SK-N-SH treated with all-trans-retinoic acid at 6 μM for 48 hours (cell line): ENCODE measurements at regions not wholly inside any gene's neighbourhood (a gene's known extent, or its start where the extent isn't known, plus 50 kb on each side); places are given as distances from the start of the nearest gene placed in this dataset.
A peak's percentile ranks its signal among the peaks of the same experiment; 100 is the strongest.

Experiments
- ATAC-seq: fragments of 200-7000 bp; cut with Tn5 transposase; 3 replicates; pipeline ENCODE4 v1.9.1; 2020; ENCODE audit warnings: mild to moderate bottlenecking, moderate library complexity
- ARNTL ChIP-seq: fragments of 450-650 bp; formaldehyde crosslinking; IDR thresholded peaks from 2 replicates; pipeline ENCODE4 v1.5.0; 2020; ENCODE audit warnings: low read depth, mild to moderate bottlenecking, moderate library complexity, borderline replicate concordance
- BACH2 ChIP-seq: fragments of 250-450 bp; sonication (Bioruptor Pico); IDR thresholded peaks from 2 replicates; pipeline ENCODE4 v1.9.0; 2021; ENCODE audit warnings: mild to moderate bottlenecking, borderline replicate concordance
- CSDC2 ChIP-seq: fragments of 250-450 bp; sonication (Bioruptor Pico); IDR thresholded peaks from 2 replicates; pipeline ENCODE4 v1.5.0; 2020; ENCODE audit warnings: mild to moderate bottlenecking, moderate library complexity
- ESRRG ChIP-seq: fragments of 250-450 bp; sonication (Bioruptor Pico); IDR thresholded peaks from 2 replicates; pipeline ENCODE4 v1.6.1; 2021; ENCODE audit warnings: mild to moderate bottlenecking
- GLIS3 ChIP-seq: fragments of 250-450 bp; sonication (Bioruptor Pico); IDR thresholded peaks from 2 replicates; pipeline ENCODE4 v1.5.0; 2020; ENCODE audit warnings: mild to moderate bottlenecking, moderate library complexity
- ISL1 ChIP-seq: fragments of 250-450 bp; sonication (Bioruptor Pico); IDR thresholded peaks from 2 replicates; pipeline ENCODE4 v2.1.2; 2022; ENCODE audit warnings: mild to moderate bottlenecking, moderate library complexity
- OSR1 ChIP-seq: fragments of 250-450 bp; sonication (Bioruptor Pico); IDR thresholded peaks from 2 replicates; pipeline ENCODE4 v1.8.0; 2022; ENCODE audit warnings: moderate library complexity, mild to moderate bottlenecking, inconsistent platforms
- PPARA ChIP-seq: fragments of 250-450 bp; sonication (Bioruptor Pico); IDR thresholded peaks from 2 replicates; pipeline ENCODE4 v1.5.0; 2020; ENCODE audit warnings: mild to moderate bottlenecking, borderline replicate concordance
- RARB ChIP-seq: fragments of 250-450 bp; sonication (Bioruptor Pico); IDR thresholded peaks from 2 replicates; pipeline ENCODE4 v1.8.0; 2021; ENCODE audit warnings: mild to moderate bottlenecking, moderate library complexity
- SNAI2 ChIP-seq: fragments of 250-450 bp; sonication (Bioruptor Pico); IDR thresholded peaks from 2 replicates; pipeline ENCODE4 v1.5.0; 2020; ENCODE audit warnings: mild to moderate bottlenecking, moderate library complexity
- TCF4 ChIP-seq: fragments of 250-450 bp; sonication (Bioruptor Pico); IDR thresholded peaks from 2 replicates; pipeline ENCODE4 v1.8.0; 2021; ENCODE audit warnings: mild to moderate bottlenecking, moderate library complexity, borderline replicate concordance
- TOX ChIP-seq: fragments of 250-450 bp; sonication (Bioruptor Pico); IDR thresholded peaks from 2 replicates; pipeline ENCODE4 v1.8.0; 2021; ENCODE audit warnings: mild to moderate bottlenecking, moderate library complexity, borderline replicate concordance
- ZC3H10 ChIP-seq: fragments of 250-450 bp; sonication (Bioruptor Pico); IDR thresholded peaks from 2 replicates; pipeline ENCODE4 v1.5.1; 2021; ENCODE audit warnings: mild to moderate bottlenecking, moderate library complexity
- ZFP3 ChIP-seq: fragments of 250-450 bp; sonication (Bioruptor Pico); IDR thresholded peaks from 2 replicates; pipeline ENCODE4 v1.5.0; 2020; ENCODE audit warnings: mild to moderate bottlenecking, moderate library complexity
- ZFP30 ChIP-seq: fragments of 450-650 bp; formaldehyde crosslinking; IDR thresholded peaks from 2 replicates; pipeline ENCODE4 v1.5.0; 2022; ENCODE audit warnings: mild to moderate bottlenecking, moderate library complexity
- ZNF565 ChIP-seq: fragments of 450-650 bp; formaldehyde crosslinking; conservative IDR thresholded peaks from 2 replicates; pipeline ENCODE4 v1.5.0; 2020; ENCODE audit warnings: low read depth, mild to moderate bottlenecking, moderate library complexity
- ZNF8 ChIP-seq: fragments of 450-650 bp; formaldehyde crosslinking; IDR thresholded peaks from 2 replicates; pipeline ENCODE4 v1.5.0; 2020; ENCODE audit warnings: mild to moderate bottlenecking, moderate library complexity
- TF ChIP-seq, protein P1 (sequence below): fragments of 250-450 bp; sonication (Bioruptor Pico); IDR thresholded peaks from 2 replicates; pipeline ENCODE4 v1.8.0; 2020; ENCODE audit warnings: mild to moderate bottlenecking, moderate library complexity, borderline replicate concordance
- TF ChIP-seq, protein P2 (sequence below): fragments of 250-450 bp; sonication (Bioruptor Pico); IDR thresholded peaks from 2 replicates; pipeline ENCODE4 v1.5.0; 2020; ENCODE audit warnings: mild to moderate bottlenecking, moderate library complexity
- TF ChIP-seq, protein P3 (sequence below): fragments of 250-450 bp; sonication (Bioruptor Pico); IDR thresholded peaks from 2 replicates; pipeline ENCODE4 v1.8.0; 2021; ENCODE audit warnings: low read depth, mild to moderate bottlenecking, moderate library complexity, borderline replicate concordance
- TF ChIP-seq, protein P4 (sequence below): fragments of 250-450 bp; sonication (Bioruptor Pico); IDR thresholded peaks from 2 replicates; pipeline ENCODE4 v1.5.1; 2021; ENCODE audit warnings: mild to moderate bottlenecking, moderate library complexity
- TF ChIP-seq, protein P5 (sequence below): fragments of 250-450 bp; sonication (Bioruptor Pico); IDR thresholded peaks from 2 replicates; pipeline ENCODE4 v1.5.1; 2020; ENCODE audit warnings: low read depth, mild to moderate bottlenecking, moderate library complexity

DNA sequence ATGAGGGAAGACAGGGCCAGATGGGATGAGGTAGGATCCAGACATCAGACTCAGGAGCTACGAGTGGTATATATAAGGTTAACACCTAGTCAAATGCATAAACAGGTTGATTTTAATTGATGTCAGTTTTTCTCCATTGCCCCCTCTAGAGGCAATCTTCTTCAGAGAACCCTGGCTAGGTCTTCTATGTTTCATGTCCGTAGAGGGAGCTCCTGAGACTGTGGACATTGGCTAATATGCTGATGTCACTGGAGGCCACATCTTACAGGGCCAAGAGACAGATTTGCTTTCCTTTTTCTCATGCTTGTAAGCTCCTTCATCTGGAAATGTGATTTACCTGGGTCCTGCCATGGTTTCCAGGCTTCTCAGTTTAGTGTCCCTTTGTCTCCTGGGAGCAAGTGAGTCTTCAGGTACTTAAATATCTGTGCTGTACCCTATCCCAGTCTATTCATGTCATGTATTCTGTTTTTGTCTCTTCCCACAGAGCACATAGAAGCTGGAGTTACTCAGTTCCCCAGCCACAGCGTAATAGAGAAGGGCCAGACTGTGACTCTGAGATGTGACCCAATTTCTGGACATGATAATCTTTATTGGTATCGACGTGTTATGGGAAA lies 161.6 kb upstream of the PRSS1 start:
- no peak for TF ChIP-seq TCF4 (CRISPR knock-in tag)
- no peak for TF ChIP-seq GLIS3 (CRISPR knock-in tag)
- TF ChIP-seq RARB = no peak
- TF ChIP-seq, protein P1, sequence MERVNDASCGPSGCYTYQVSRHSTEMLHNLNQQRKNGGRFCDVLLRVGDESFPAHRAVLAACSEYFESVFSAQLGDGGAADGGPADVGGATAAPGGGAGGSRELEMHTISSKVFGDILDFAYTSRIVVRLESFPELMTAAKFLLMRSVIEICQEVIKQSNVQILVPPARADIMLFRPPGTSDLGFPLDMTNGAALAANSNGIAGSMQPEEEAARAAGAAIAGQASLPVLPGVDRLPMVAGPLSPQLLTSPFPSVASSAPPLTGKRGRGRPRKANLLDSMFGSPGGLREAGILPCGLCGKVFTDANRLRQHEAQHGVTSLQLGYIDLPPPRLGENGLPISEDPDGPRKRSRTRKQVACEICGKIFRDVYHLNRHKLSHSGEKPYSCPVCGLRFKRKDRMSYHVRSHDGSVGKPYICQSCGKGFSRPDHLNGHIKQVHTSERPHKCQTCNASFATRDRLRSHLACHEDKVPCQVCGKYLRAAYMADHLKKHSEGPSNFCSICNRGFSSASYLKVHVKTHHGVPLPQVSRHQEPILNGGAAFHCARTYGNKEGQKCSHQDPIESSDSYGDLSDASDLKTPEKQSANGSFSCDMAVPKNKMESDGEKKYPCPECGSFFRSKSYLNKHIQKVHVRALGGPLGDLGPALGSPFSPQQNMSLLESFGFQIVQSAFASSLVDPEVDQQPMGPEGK (CRISPR knock-in tag) = no peak
- no peak for TF ChIP-seq ZNF8 (CRISPR knock-in tag)
- TF ChIP-seq, protein P2, sequence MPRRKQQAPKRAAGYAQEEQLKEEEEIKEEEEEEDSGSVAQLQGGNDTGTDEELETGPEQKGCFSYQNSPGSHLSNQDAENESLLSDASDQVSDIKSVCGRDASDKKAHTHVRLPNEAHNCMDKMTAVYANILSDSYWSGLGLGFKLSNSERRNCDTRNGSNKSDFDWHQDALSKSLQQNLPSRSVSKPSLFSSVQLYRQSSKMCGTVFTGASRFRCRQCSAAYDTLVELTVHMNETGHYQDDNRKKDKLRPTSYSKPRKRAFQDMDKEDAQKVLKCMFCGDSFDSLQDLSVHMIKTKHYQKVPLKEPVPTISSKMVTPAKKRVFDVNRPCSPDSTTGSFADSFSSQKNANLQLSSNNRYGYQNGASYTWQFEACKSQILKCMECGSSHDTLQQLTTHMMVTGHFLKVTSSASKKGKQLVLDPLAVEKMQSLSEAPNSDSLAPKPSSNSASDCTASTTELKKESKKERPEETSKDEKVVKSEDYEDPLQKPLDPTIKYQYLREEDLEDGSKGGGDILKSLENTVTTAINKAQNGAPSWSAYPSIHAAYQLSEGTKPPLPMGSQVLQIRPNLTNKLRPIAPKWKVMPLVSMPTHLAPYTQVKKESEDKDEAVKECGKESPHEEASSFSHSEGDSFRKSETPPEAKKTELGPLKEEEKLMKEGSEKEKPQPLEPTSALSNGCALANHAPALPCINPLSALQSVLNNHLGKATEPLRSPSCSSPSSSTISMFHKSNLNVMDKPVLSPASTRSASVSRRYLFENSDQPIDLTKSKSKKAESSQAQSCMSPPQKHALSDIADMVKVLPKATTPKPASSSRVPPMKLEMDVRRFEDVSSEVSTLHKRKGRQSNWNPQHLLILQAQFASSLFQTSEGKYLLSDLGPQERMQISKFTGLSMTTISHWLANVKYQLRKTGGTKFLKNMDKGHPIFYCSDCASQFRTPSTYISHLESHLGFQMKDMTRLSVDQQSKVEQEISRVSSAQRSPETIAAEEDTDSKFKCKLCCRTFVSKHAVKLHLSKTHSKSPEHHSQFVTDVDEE (CRISPR knock-in tag) = no peak
- no peak for TF ChIP-seq OSR1
- TF ChIP-seq, protein P3, sequence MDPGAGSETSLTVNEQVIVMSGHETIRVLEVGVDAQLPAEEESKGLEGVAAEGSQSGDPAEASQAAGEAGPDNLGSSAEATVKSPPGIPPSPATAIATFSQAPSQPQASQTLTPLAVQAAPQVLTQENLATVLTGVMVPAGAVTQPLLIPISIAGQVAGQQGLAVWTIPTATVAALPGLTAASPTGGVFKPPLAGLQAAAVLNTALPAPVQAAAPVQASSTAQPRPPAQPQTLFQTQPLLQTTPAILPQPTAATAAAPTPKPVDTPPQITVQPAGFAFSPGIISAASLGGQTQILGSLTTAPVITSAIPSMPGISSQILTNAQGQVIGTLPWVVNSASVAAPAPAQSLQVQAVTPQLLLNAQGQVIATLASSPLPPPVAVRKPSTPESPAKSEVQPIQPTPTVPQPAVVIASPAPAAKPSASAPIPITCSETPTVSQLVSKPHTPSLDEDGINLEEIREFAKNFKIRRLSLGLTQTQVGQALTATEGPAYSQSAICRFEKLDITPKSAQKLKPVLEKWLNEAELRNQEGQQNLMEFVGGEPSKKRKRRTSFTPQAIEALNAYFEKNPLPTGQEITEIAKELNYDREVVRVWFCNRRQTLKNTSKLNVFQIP = no peak
- no peak for TF ChIP-seq ZFP3 (CRISPR knock-in tag)
- TF ChIP-seq ZNF565 = no peak
- TF ChIP-seq, protein P4, sequence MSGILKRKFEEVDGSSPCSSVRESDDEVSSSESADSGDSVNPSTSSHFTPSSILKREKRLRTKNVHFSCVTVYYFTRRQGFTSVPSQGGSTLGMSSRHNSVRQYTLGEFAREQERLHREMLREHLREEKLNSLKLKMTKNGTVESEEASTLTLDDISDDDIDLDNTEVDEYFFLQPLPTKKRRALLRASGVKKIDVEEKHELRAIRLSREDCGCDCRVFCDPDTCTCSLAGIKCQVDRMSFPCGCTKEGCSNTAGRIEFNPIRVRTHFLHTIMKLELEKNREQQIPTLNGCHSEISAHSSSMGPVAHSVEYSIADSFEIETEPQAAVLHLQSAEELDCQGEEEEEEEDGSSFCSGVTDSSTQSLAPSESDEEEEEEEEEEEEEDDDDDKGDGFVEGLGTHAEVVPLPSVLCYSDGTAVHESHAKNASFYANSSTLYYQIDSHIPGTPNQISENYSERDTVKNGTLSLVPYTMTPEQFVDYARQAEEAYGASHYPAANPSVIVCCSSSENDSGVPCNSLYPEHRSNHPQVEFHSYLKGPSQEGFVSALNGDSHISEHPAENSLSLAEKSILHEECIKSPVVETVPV (CRISPR knock-in tag) = no peak
- no peak for TF ChIP-seq BACH2 (CRISPR knock-in tag)
- no peak for TF ChIP-seq ESRRG (CRISPR knock-in tag)
- no peak for TF ChIP-seq ARNTL
- TF ChIP-seq CSDC2 (CRISPR knock-in tag) = no peak
- TF ChIP-seq SNAI2 (CRISPR knock-in tag) = no peak
- TF ChIP-seq, protein P5, sequence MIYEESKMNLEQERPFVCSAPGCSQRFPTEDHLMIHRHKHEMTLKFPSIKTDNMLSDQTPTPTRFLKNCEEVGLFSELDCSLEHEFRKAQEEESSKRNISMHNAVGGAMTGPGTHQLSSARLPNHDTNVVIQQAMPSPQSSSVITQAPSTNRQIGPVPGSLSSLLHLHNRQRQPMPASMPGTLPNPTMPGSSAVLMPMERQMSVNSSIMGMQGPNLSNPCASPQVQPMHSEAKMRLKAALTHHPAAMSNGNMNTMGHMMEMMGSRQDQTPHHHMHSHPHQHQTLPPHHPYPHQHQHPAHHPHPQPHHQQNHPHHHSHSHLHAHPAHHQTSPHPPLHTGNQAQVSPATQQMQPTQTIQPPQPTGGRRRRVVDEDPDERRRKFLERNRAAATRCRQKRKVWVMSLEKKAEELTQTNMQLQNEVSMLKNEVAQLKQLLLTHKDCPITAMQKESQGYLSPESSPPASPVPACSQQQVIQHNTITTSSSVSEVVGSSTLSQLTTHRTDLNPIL = no peak
- no peak for TF ChIP-seq ISL1 (CRISPR knock-in tag)
- TF ChIP-seq ZFP30 (CRISPR knock-in tag) = no peak
- no peak for TF ChIP-seq PPARA (CRISPR knock-in tag)
- ATAC-seq = peak; percentile 87

DNA sequence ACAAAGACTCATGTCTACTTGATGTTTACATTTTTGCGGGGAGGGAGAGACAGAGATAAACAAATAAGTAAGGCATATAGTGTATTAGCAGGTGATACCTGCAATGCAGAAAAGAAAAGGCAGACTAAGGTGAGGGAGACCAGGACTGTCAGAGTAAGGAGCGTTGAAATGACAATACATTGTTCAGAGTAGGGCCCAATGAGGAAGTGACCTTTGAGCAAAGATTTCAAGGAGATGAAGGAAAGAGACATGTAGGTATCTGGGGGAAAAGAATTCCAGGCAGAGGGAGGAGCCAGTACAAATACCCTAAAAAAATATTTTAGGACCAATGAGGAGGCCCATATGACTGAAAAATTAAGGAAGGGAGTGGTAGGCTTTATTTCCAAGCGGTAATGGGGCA lies 162.7 kb upstream of the PRSS1 start:
- TF ChIP-seq SNAI2 (CRISPR knock-in tag) (no peak), BACH2 (CRISPR knock-in tag) (no peak), CSDC2 (CRISPR knock-in tag) (no peak), GLIS3 (CRISPR knock-in tag) (no peak), TOX (no peak), RARB (no peak)
- ATAC-seq = no peak

DNA sequence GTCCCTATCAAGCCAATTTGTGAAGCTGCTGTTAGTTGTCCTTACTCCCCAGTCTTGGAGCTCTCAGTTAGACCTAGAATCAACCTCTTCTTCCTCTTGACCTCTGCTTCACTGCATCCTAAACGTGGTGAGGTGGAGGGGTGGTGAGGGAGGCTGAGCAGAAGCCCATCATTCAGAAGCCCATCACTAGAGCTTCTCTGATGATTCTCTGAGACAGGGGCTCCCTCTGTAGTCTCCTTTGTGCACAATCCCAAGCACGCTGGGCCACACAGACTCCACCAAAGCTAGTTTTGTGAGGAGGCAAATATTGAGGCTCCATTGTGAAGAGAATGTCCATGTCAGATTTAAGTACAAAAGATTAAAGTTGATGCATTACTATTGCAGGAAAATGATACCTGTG lies 163.8 kb upstream of the PRSS1 start:
- no peak for TF ChIP-seq BACH2 (CRISPR knock-in tag)
- TF ChIP-seq, protein P4 (CRISPR knock-in tag) = no peak
- no peak for TF ChIP-seq ZNF8 (CRISPR knock-in tag)
- TF ChIP-seq ZC3H10 = no peak
- TF ChIP-seq SNAI2 (CRISPR knock-in tag) = no peak
- TF ChIP-seq, protein P3 = no peak
- TF ChIP-seq, protein P2 (CRISPR knock-in tag) = no peak
- no peak for TF ChIP-seq ZFP3 (CRISPR knock-in tag)
- TF ChIP-seq, all 23 proteins: peak for 0
- ATAC-seq = peak; percentile 18; the same call in 1 of the 3 replicates
